ENCODE measurements at regions not wholly inside any gene's neighbourhood (a gene's known extent, or its start where the extent isn't known, plus 50 kb on each side); places are given as distances from the start of the nearest gene placed in this dataset.

GRCh38 chr4:10737337-10737736, 52.8 kb upstream of the CLNK start:
- H3K27ac Mint-ChIP-seq (ENCODE audit: unreplicated experiment), result no peak overlapping the region
- H3K27me3 Mint-ChIP-seq (ENCODE audit: low read depth), result peaks cover 1% of the 10 kb centered on the region
- no peak for DNase-seq (ENCODE audit: low spot score)
- H3K4me1 Mint-ChIP-seq (ENCODE audit: low read depth), result peaks cover 23% of the 10 kb centered on the region
- no peaks in the 10 kb centered on the region for H3K9me3 Mint-ChIP-seq (ENCODE audit: low read depth)
- no peaks in the 10 kb centered on the region for H3K36me3 Mint-ChIP-seq (ENCODE audit: low read depth)
- TF ChIP-seq CTCF (IDR thresholded peaks at IDR 0.05), result no peak
- no peak overlapping the region for H3K4me3 Mint-ChIP-seq (ENCODE audit: unreplicated experiment)

GRCh38 chr4:10736895-10737294, 52.3 kb upstream of the CLNK start:
- Mint-ChIP-seq H3K27ac (ENCODE audit: unreplicated experiment) (no peak overlapping the region), H3K9me3 (ENCODE audit: low read depth) (no peaks in the 10 kb centered on the region), H3K4me3 (ENCODE audit: unreplicated experiment) (no peak overlapping the region), H3K4me1 (ENCODE audit: low read depth) (peaks cover 23% of the 10 kb centered on the region), H3K36me3 (ENCODE audit: low read depth) (no peaks in the 10 kb centered on the region), H3K27me3 (ENCODE audit: low read depth) (peaks cover 4% of the 10 kb centered on the region)
- no peak for DNase-seq (ENCODE audit: low spot score)
- no peak for TF ChIP-seq CTCF (IDR thresholded peaks at IDR 0.05)

GRCh38 chr4:10736266-10736665, 51.7 kb upstream of the CLNK start:
- H3K9me3 Mint-ChIP-seq (ENCODE audit: low read depth), result no peaks in the 10 kb centered on the region
- H3K4me1 Mint-ChIP-seq (ENCODE audit: low read depth), result peaks cover 17% of the 10 kb centered on the region
- no peak for TF ChIP-seq CTCF (IDR thresholded peaks at IDR 0.05)

GRCh38 chr4:10734697-10735096, 50.1 kb upstream of the CLNK start:
- no peak for TF ChIP-seq CTCF (IDR thresholded peaks at IDR 0.05)
- H3K4me3 Mint-ChIP-seq (ENCODE audit: unreplicated experiment), result no peak overlapping the region
- peaks cover 6% of the 10 kb centered on the region for H3K27me3 Mint-ChIP-seq (ENCODE audit: low read depth)
- H3K4me1 Mint-ChIP-seq (ENCODE audit: low read depth), result peaks cover 4% of the 10 kb centered on the region
- H3K36me3 Mint-ChIP-seq (ENCODE audit: low read depth), result no peaks in the 10 kb centered on the region
- no peak overlapping the region for H3K27ac Mint-ChIP-seq (ENCODE audit: unreplicated experiment)
- no peaks in the 10 kb centered on the region for H3K9me3 Mint-ChIP-seq (ENCODE audit: low read depth)
- DNase-seq (ENCODE audit: low spot score), result no peak

More at GRCh38 chr4:10736266-10736665, 51.7 kb upstream of the CLNK start:
- DNase-seq (ENCODE audit: low spot score), result no peak
- peaks cover 5% of the 10 kb centered on the region for H3K27me3 Mint-ChIP-seq (ENCODE audit: low read depth)
- H3K27ac Mint-ChIP-seq (ENCODE audit: unreplicated experiment), result no peak overlapping the region
- H3K36me3 Mint-ChIP-seq (ENCODE audit: low read depth), result no peaks in the 10 kb centered on the region
- H3K4me3 Mint-ChIP-seq (ENCODE audit: unreplicated experiment), result no peak overlapping the region

Measured in chondrocyte (in vitro differentiated cells).